DOHH2 (cell line): ENCODE measurements at regions not wholly inside any gene's neighbourhood (a gene's known extent, or its start where the extent isn't known, plus 50 kb on each side); places are given as distances from the start of the nearest gene placed in this dataset.

Source experiments
- H3F3A ChIP-seq: fragments of 200-600 bp; sonication (generic), shearing (Covaris generic); 2 replicates; pipeline ENCODE4 v1.6.0; 2016; ENCODE audit warnings: antibody characterized with exemption, mild to moderate bottlenecking; ENCODE audit not compliant: control insufficient read depth, insufficient read depth
- H3K27ac ChIP-seq: fragments of 200-600 bp; sonication (generic); 2 replicates; pipeline ENCODE4 v1.5.1; 2014; ENCODE audit warnings: low read depth, mild to moderate bottlenecking, low read length, moderate library complexity
- H3K27me3 ChIP-seq: fragments of 200-600 bp; sonication (generic); 2 replicates; pipeline ENCODE4 v1.6.1; 2014; ENCODE audit warnings: mild to moderate bottlenecking, low read length, mixed read lengths; ENCODE audit not compliant: control insufficient read depth
- H3K36me3 ChIP-seq: fragments of 200-600 bp; sonication (generic); 2 replicates; pipeline ENCODE4 v1.6.1; 2014; ENCODE audit warnings: mild to moderate bottlenecking, low read length, moderate library complexity, mixed read lengths; ENCODE audit not compliant: control insufficient read depth
- H3K4me1 ChIP-seq: fragments of 200-600 bp; sonication (generic); 2 replicates; pipeline ENCODE4 v1.6.1; 2014; ENCODE audit warnings: mild to moderate bottlenecking, low read length, mixed read lengths; ENCODE audit not compliant: control insufficient read depth
- H3K4me2 ChIP-seq: fragments of 200-600 bp; sonication (generic); 2 replicates; pipeline ENCODE4 v1.6.0; 2014; ENCODE audit warnings: mild to moderate bottlenecking, low read length, moderate library complexity
- H3K4me3 ChIP-seq: fragments of 200-600 bp; sonication (generic); 2 replicates; pipeline ENCODE4 v1.5.1; 2014; ENCODE audit warnings: mild to moderate bottlenecking, low read length, mixed read lengths
- H3K79me2 ChIP-seq: fragments of 200-600 bp; sonication (generic); 2 replicates; pipeline ENCODE4 v1.6.1; 2014; ENCODE audit warnings: mild to moderate bottlenecking, low read length, mixed read lengths; ENCODE audit not compliant: control insufficient read depth
- H3K9me2 ChIP-seq: fragments of 200-600 bp; sonication (generic); replicated peaks from 2 replicates; pipeline ENCODE4 v1.6.1; 2014; ENCODE audit warnings: mild to moderate bottlenecking, low read length, mixed read lengths; ENCODE audit not compliant: control insufficient read depth
- H3K9me3 ChIP-seq: fragments of 200-600 bp; sonication (generic); 2 replicates; pipeline ENCODE4 v1.6.1; 2014; ENCODE audit warnings: antibody characterized with exemption, low read length, mixed read lengths; ENCODE audit not compliant: control insufficient read depth, insufficient read depth
- H4K20me1 ChIP-seq: fragments of 200-600 bp; sonication (generic); 2 replicates; pipeline ENCODE4 v1.6.0; 2014; ENCODE audit warnings: low read depth, mild to moderate bottlenecking, antibody characterized with exemption, low read length, moderate library complexity; ENCODE audit not compliant: control insufficient read depth, insufficient read depth
- CTCF ChIP-seq: fragments of 200-600 bp; sonication (generic); IDR thresholded peaks from one replicate; pipeline ENCODE4 v1.5.1; 2014; ENCODE audit warnings: antibody characterized with exemption, mild to moderate bottlenecking, low read depth, low read length; ENCODE audit not compliant: poor library complexity, severe bottlenecking
- EZH2phosphoT487 ChIP-seq: fragments of 200-600 bp; sonication (generic); IDR thresholded peaks from 2 replicates; pipeline ENCODE4 v1.6.1; 2017; ENCODE audit warnings: borderline replicate concordance, mild to moderate bottlenecking, antibody characterized with exemption, low read length, moderate library complexity, mixed read lengths

GRCh38 chr16:54501797-54502196 is 215.2 kb upstream of the IRX3 start:
- H3K9me2 ChIP-seq, result no peaks in the 10 kb centered on the region
- H3F3A ChIP-seq, result no peaks in the 10 kb centered on the region
- no peak overlapping the region for H3K4me3 ChIP-seq
- no peaks in the 10 kb centered on the region for H3K4me1 ChIP-seq
- H3K79me2 ChIP-seq, result no peaks in the 10 kb centered on the region
- H3K9me3 ChIP-seq, result no peaks in the 10 kb centered on the region
- H3K27ac ChIP-seq, result no peak overlapping the region
- H3K4me2 ChIP-seq, result no peak overlapping the region
- H3K27me3 ChIP-seq, result no peaks in the 10 kb centered on the region
- TF ChIP-seq EZH2phosphoT487 (no peak), CTCF (no peak)
- no peaks in the 10 kb centered on the region for H4K20me1 ChIP-seq
- no peaks in the 10 kb centered on the region for H3K36me3 ChIP-seq

- H3K4me1 ChIP-seq, result no peaks in the 10 kb centered on the region
- no peak overlapping the region for H3K27ac ChIP-seq
Measured at GRCh38 chr16:54493594-54493993, 207.0 kb upstream of the IRX3 start.

GRCh38 chr16:54493061-54493460 is 206.5 kb upstream of the IRX3 start:
- no peaks in the 10 kb centered on the region for H3K36me3 ChIP-seq
- H3K79me2 ChIP-seq, result no peaks in the 10 kb centered on the region
- no peak overlapping the region for H3K27ac ChIP-seq
- H3K9me2 ChIP-seq, result no peaks in the 10 kb centered on the region
- no peaks in the 10 kb centered on the region for H3F3A ChIP-seq
- no peaks in the 10 kb centered on the region for H3K9me3 ChIP-seq
- no peaks in the 10 kb centered on the region for H4K20me1 ChIP-seq
- no peak overlapping the region for H3K4me2 ChIP-seq
- no peaks in the 10 kb centered on the region for H3K27me3 ChIP-seq
- H3K4me3 ChIP-seq, result no peak overlapping the region
- TF ChIP-seq CTCF (no peak), EZH2phosphoT487 (no peak)
- no peaks in the 10 kb centered on the region for H3K4me1 ChIP-seq

More at GRCh38 chr16:54493594-54493993, 207.0 kb upstream of the IRX3 start:
- Histone ChIP-seq H3K4me3 (no peak overlapping the region), H3K9me2 (no peaks in the 10 kb centered on the region), H3F3A (no peaks in the 10 kb centered on the region), H4K20me1 (no peaks in the 10 kb centered on the region), H3K4me2 (no peak overlapping the region), H3K9me3 (no peaks in the 10 kb centered on the region), H3K36me3 (no peaks in the 10 kb centered on the region), H3K27me3 (no peaks in the 10 kb centered on the region), H3K79me2 (no peaks in the 10 kb centered on the region)
- TF ChIP-seq EZH2phosphoT487 (no peak), CTCF (no peak)

GRCh38 chr16:54490112-54490488 is 203.5 kb upstream of the IRX3 start:
- Histone ChIP-seq H3F3A (no peaks in the 10 kb centered on the region), H4K20me1 (no peaks in the 10 kb centered on the region), H3K36me3 (no peaks in the 10 kb centered on the region), H3K4me2 (no peak overlapping the region), H3K27ac (no peak overlapping the region), H3K4me1 (no peaks in the 10 kb centered on the region), H3K9me2 (no peaks in the 10 kb centered on the region), H3K79me2 (no peaks in the 10 kb centered on the region), H3K4me3 (no peak overlapping the region), H3K9me3 (no peaks in the 10 kb centered on the region), H3K27me3 (no peaks in the 10 kb centered on the region)
- TF ChIP-seq CTCF, result no peak
- TF ChIP-seq EZH2phosphoT487, result no peak
